Epidermal melanocyte (primary cell): ENCODE measurements at regions not wholly inside any gene's neighbourhood (a gene's known extent, or its start where the extent isn't known, plus 50 kb on each side); places are given as distances from the start of the nearest gene placed in this dataset.
"Not testable (repeated sequence)": the region's sequence is repeated elsewhere in the genome, so short reads cannot be mapped to it uniquely, and the experiment has no call there.

Experiments used
- DNase-seq: peaks from one replicate; pipeline ENCODE4 v3.0.0; 2011; ENCODE audit warnings: low spot score; ENCODE audit not compliant: insufficient read length

GRCh38 chr11:112310848-112311247 is 50.2 kb upstream of the PLET1 start:
- DNase-seq: no peak

- no peak for DNase-seq
Observed at GRCh38 chr11:112315057-112315720, 54.5 kb upstream of the PLET1 start.

GRCh38 chr11:112315861-112316739 is 55.4 kb upstream of the PLET1 start:
- no peak for DNase-seq

GRCh38 chr11:112316971-112317370 is 56.3 kb upstream of the PLET1 start:
- DNase-seq: no peak

GRCh38 chr11:112318184-112318591 is 57.5 kb upstream of the PLET1 start:
- no peak for DNase-seq

- DNase-seq: no peak
Observed at GRCh38 chr11:112318661-112319060, 58.0 kb upstream of the PLET1 start.

- no peak for DNase-seq
Observed at GRCh38 chr11:112320668-112321067, 60.0 kb upstream of the PLET1 start.

GRCh38 chr11:112321501-112322172 is 61.0 kb upstream of the PLET1 start:
- no peak for DNase-seq

- no peak for DNase-seq
Observed at GRCh38 chr11:112322173-112322790, 61.6 kb upstream of the PLET1 start.

GRCh38 chr11:112334381-112334780 is 73.7 kb upstream of the PLET1 start:
- DNase-seq: no peak

- no peak for DNase-seq
Observed at GRCh38 chr11:112336356-112336886, 75.8 kb upstream of the PLET1 start.

- DNase-seq: no peak
Observed at GRCh38 chr11:112339566-112339965, 78.9 kb upstream of the PLET1 start.

GRCh38 chr11:112343368-112344039 is 82.8 kb upstream of the PLET1 start:
- no peak for DNase-seq

- no peak for DNase-seq
Observed at GRCh38 chr11:112344040-112344413, 83.4 kb upstream of the PLET1 start.

GRCh38 chr11:112345166-112345565 is 84.5 kb upstream of the PLET1 start:
- no peak for DNase-seq

- DNase-seq: no peak
Observed at GRCh38 chr11:112345706-112346105, 85.0 kb upstream of the PLET1 start.

GRCh38 chr11:112346586-112346985 is 85.9 kb upstream of the PLET1 start:
- DNase-seq: no peak

- DNase-seq: no peak
Observed at GRCh38 chr11:112348480-112349029, 87.9 kb upstream of the PLET1 start.

GRCh38 chr11:112351423-112351822 is 90.8 kb upstream of the PLET1 start:
- not testable (repeated sequence) for DNase-seq

GRCh38 chr11:112352907-112353306 is 92.2 kb upstream of the PLET1 start:
- no peak for DNase-seq

- no peak for DNase-seq
Observed at GRCh38 chr11:112354364-112354763, 93.7 kb upstream of the PLET1 start.
